Endodermal cell (in vitro differentiated cells): ENCODE measurements at regions not wholly inside any gene's neighbourhood (a gene's known extent, or its start where the extent isn't known, plus 50 kb on each side); places are given as distances from the start of the nearest gene placed in this dataset.

Source experiments
- DNase-seq: peaks from one replicate; pipeline ENCODE4 v3.0.0-alpha.2; 2017
- H3K27ac ChIP-seq: 2 replicates; pipeline ENCODE4 v1.5.1; 2013; ENCODE audit warnings: mild to moderate bottlenecking, low read depth, low read length, moderate library complexity
- H3K27me3 ChIP-seq: 2 replicates; pipeline ENCODE4 v1.6.1; 2013; ENCODE audit warnings: mild to moderate bottlenecking, low read length, moderate library complexity; ENCODE audit not compliant: insufficient read depth, control insufficient read depth, poor library complexity, severe bottlenecking
- H3K36me3 ChIP-seq: 2 replicates; pipeline ENCODE4 v1.7.0; 2013; ENCODE audit warnings: mild to moderate bottlenecking, low read length, moderate library complexity; ENCODE audit not compliant: control insufficient read depth, insufficient read depth
- H3K4me1 ChIP-seq: one replicate; pipeline ENCODE4 v1.7.0; 2013; ENCODE audit warnings: low read length; ENCODE audit not compliant: control insufficient read depth, insufficient read depth
- H3K4me3 ChIP-seq: 2 replicates; pipeline ENCODE4 v1.5.1; 2013; ENCODE audit warnings: mild to moderate bottlenecking, low read length, moderate library complexity
- H3K9ac ChIP-seq: 2 replicates; pipeline ENCODE4 v1.6.1; 2013; ENCODE audit warnings: mild to moderate bottlenecking, low read length, moderate library complexity; ENCODE audit not compliant: poor library complexity, severe bottlenecking; ENCODE audit errors: extremely low read depth
- H3K9me3 ChIP-seq: 2 replicates; pipeline ENCODE4 v1.6.1; 2013; ENCODE audit warnings: mild to moderate bottlenecking, low read length, moderate library complexity; ENCODE audit not compliant: control insufficient read depth
- H3K27ac Mint-ChIP-seq: 2 replicates; pipeline ENCODE4 v1.8.0; 2020; ENCODE audit warnings: mixed read lengths
- H3K27me3 Mint-ChIP-seq: 2 replicates; pipeline ENCODE4 v1.8.0; 2021; ENCODE audit warnings: mild to moderate bottlenecking, mixed read lengths; ENCODE audit not compliant: insufficient read depth
- H3K36me3 Mint-ChIP-seq: 2 replicates; pipeline ENCODE4 v1.8.0; 2020; ENCODE audit warnings: low read depth, mixed read lengths
- H3K4me1 Mint-ChIP-seq: 2 replicates; pipeline ENCODE4 v1.8.0; 2020; ENCODE audit warnings: mixed read lengths
- H3K4me3 Mint-ChIP-seq: 2 replicates; pipeline ENCODE4 v1.8.0; 2020; ENCODE audit warnings: mild to moderate bottlenecking, moderate library complexity, mixed read lengths
- H3K9me3 Mint-ChIP-seq: 2 replicates; pipeline ENCODE4 v1.8.0; 2020; ENCODE audit warnings: mild to moderate bottlenecking, mixed read lengths
- WGBS, 2 experiments: methylation state at CpG; one replicate each; pipeline versions ENCODE4 v1.1.5 to v1.1.7; 2013; ENCODE audit warnings: missing lambda C conversion rate in 2 of 2, mixed read lengths in 1 of 2; ENCODE audit not compliant: insufficient coverage in 1 of 2, insufficient read length in 1 of 2; 5-methylcytosine and 5-hydroxymethylcytosine counted together
- TF ChIP-seq, protein P1 (sequence below): fragments of 200-600 bp; sonication (generic); conservative IDR thresholded peaks from 2 replicates; pipeline ENCODE4 v1.5.0; 2021; ENCODE audit warnings: antibody characterized with exemption, mild to moderate bottlenecking

DNA sequence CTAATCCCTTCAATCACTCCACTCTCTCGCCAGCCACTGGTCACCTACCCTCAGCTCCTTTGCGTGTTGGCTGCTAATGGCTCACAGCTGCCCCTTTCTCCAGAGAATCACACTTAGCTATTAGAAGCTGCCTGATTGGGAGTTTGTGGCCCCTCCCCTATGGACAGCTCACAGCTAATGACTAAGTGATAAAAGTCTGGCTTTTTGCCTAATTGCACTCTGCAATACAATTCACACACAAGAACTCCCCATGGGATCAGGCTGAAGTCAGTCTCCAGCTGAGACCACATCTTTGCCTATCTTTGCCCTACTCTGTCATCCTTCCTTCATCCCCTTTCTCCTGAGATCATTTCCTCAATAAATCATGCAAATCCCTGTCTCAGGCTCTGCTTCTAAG lies 701.9 kb upstream of the RAB6C start:
- no peaks in the 10 kb centered on the region for H3K36me3 Mint-ChIP-seq
- H3K27me3 Mint-ChIP-seq: no peaks in the 10 kb centered on the region
- no peak for DNase-seq
- Histone ChIP-seq H3K27ac (no peak overlapping the region), H3K4me1 (no peaks in the 10 kb centered on the region), H3K9me3 (no peaks in the 10 kb centered on the region), H3K9ac (no peak overlapping the region), H3K27me3 (no peaks in the 10 kb centered on the region), H3K4me3 (no peak overlapping the region), H3K36me3 (no peaks in the 10 kb centered on the region)
- H3K4me1 Mint-ChIP-seq: no peaks in the 10 kb centered on the region
- H3K4me3 Mint-ChIP-seq: no peak overlapping the region
- TF ChIP-seq, protein P1, sequence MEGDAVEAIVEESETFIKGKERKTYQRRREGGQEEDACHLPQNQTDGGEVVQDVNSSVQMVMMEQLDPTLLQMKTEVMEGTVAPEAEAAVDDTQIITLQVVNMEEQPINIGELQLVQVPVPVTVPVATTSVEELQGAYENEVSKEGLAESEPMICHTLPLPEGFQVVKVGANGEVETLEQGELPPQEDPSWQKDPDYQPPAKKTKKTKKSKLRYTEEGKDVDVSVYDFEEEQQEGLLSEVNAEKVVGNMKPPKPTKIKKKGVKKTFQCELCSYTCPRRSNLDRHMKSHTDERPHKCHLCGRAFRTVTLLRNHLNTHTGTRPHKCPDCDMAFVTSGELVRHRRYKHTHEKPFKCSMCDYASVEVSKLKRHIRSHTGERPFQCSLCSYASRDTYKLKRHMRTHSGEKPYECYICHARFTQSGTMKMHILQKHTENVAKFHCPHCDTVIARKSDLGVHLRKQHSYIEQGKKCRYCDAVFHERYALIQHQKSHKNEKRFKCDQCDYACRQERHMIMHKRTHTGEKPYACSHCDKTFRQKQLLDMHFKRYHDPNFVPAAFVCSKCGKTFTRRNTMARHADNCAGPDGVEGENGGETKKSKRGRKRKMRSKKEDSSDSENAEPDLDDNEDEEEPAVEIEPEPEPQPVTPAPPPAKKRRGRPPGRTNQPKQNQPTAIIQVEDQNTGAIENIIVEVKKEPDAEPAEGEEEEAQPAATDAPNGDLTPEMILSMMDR: no peak
- WGBS, 2 experiments: 81 to 85% methylated on average over 2 of the region's 2 CpGs
- H3K9me3 Mint-ChIP-seq: peaks cover 9% of the 10 kb centered on the region
- no peak overlapping the region for H3K27ac Mint-ChIP-seq

DNA sequence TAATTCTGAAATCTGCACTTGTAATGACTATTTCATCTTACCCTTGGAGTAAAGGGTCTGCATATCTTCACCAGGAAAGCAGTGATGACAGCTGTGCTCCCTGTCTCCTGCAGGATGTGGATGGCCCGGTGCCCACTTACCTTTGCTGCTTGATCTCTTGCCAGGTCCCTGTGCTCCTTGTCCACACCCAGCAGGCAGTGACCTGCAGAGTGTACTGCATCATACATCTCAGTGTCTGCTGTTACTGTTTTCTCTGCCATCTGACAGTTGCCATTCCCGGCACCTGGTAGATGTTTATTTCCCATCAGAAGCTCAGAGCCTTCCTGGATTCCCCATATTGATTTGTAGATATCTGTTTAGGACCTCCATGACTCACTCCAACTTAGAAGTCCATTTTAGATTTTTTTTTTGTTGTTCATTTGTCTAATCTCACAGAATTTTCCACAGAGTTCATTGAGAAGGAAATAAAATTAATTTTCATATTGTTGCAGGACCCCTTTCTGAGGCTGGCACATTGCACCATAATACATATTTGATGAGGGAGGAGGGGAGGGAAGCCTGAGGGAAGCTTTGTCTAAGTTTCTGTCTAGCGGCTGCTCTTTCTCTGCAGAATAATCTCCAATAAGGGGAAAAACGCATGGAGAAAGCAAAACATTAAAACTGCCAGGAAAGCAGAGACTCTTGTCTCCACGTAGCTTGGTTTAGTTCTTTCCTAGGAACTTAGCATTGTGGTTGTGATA lies 697.5 kb upstream of the RAB6C start:
- no peaks in the 10 kb centered on the region for H3K4me1 ChIP-seq
- Mint-ChIP-seq H3K9me3 (peaks cover 14% of the 10 kb centered on the region), H3K27ac (no peak overlapping the region)

DNA sequence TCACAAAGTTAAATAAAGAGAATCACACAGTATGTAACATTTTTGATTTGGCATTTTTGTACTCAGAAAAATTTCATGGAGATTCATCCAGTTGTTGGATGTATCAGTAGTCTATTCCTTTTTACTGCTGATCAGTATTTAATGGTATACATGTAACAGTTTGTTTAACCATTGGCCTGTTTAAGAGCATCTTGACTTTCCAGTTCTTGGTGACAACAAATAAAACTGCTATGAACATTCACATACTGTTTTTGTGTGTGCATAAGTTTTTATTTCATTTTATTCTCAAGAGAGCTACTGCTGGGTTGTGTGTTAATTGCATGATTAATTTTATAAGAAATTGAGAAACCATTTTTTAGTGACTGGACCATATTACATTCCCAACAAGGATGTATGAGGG lies 694.5 kb upstream of the RAB6C start:
- H3K27me3 Mint-ChIP-seq: no peaks in the 10 kb centered on the region
- peaks cover 6% of the 10 kb centered on the region for H3K9me3 Mint-ChIP-seq
- TF ChIP-seq, protein P1: no peak
- Histone ChIP-seq H3K36me3 (no peaks in the 10 kb centered on the region), H3K27ac (no peak overlapping the region), H3K27me3 (no peaks in the 10 kb centered on the region), H3K4me1 (no peaks in the 10 kb centered on the region), H3K4me3 (no peak overlapping the region), H3K9ac (no peak overlapping the region), H3K9me3 (no peaks in the 10 kb centered on the region)
- H3K4me3 Mint-ChIP-seq: no peak overlapping the region
- no peaks in the 10 kb centered on the region for H3K36me3 Mint-ChIP-seq
- no peak for DNase-seq
- no peak overlapping the region for H3K27ac Mint-ChIP-seq
- no peaks in the 10 kb centered on the region for H3K4me1 Mint-ChIP-seq

More for the DNA sequence above, 697.5 kb upstream of the RAB6C start:
- Histone ChIP-seq H3K9ac (no peak overlapping the region), H3K4me3 (no peak overlapping the region), H3K36me3 (no peaks in the 10 kb centered on the region), H3K9me3 (no peaks in the 10 kb centered on the region), H3K27me3 (no peaks in the 10 kb centered on the region), H3K27ac (no peak overlapping the region)
- no peak for DNase-seq
- no peaks in the 10 kb centered on the region for H3K36me3 Mint-ChIP-seq
- 90 to 92% methylated on average over 2 to 5 of the region's 5 CpGs for WGBS, 2 experiments
- no peaks in the 10 kb centered on the region for H3K4me1 Mint-ChIP-seq
- no peak overlapping the region for H3K4me3 Mint-ChIP-seq
- TF ChIP-seq, protein P1: no peak
- H3K27me3 Mint-ChIP-seq: no peaks in the 10 kb centered on the region
